GM12873 (cell line): ENCODE measurements at regions not wholly inside any gene's neighbourhood (a gene's known extent, or its start where the extent isn't known, plus 50 kb on each side); places are given as distances from the start of the nearest gene placed in this dataset.

Experiments used
- TF ChIP-seq, protein P1 (sequence below): IDR thresholded peaks from 2 replicates; pipeline ENCODE4 v1.5.1; 2012; ENCODE audit warnings: low read depth, mild to moderate bottlenecking, moderate library complexity, low read length, control low read depth; ENCODE audit not compliant: insufficient read depth; ENCODE audit errors: missing control alignments

DNA sequence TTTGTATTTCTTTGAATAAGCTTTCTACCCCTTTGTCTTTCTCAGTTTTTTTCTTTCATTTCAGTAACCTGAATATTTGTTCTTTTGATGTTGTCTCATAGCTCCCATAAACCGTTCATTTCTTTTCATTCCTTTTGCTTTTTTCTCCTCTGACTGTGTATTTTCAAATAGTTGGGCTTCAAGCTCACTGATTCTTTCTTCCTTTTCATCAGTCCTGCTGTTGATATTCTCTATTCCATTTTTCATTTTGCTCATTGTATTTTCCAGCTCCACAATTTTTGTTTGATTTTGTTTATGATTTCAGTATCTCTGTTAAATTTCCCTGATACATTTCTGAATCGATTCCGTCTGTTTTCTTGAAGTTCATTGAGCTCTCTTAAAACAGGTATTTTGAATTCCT, 129.6 kb upstream of the NUDT6 start:
- TF ChIP-seq, protein P1, sequence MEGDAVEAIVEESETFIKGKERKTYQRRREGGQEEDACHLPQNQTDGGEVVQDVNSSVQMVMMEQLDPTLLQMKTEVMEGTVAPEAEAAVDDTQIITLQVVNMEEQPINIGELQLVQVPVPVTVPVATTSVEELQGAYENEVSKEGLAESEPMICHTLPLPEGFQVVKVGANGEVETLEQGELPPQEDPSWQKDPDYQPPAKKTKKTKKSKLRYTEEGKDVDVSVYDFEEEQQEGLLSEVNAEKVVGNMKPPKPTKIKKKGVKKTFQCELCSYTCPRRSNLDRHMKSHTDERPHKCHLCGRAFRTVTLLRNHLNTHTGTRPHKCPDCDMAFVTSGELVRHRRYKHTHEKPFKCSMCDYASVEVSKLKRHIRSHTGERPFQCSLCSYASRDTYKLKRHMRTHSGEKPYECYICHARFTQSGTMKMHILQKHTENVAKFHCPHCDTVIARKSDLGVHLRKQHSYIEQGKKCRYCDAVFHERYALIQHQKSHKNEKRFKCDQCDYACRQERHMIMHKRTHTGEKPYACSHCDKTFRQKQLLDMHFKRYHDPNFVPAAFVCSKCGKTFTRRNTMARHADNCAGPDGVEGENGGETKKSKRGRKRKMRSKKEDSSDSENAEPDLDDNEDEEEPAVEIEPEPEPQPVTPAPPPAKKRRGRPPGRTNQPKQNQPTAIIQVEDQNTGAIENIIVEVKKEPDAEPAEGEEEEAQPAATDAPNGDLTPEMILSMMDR, result no peak

DNA sequence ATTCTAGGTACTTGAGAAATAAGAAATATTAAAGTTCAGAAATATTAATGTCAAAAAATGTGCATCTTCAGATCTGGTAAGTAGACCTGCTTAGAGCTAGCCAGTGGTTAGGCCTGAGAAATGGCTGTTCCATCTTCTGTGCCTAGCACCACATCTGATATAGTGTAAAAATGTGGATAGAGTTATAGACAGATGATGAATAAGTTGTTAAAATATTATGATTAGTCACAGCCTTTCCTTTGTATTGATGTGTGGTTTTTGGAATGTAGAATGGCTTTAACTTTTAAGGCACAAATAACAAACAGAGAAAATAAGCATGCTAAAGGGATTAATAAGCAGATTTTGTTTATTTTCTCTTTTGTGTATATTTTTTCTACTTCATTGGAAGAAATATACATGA, 133.5 kb upstream of the NUDT6 start:
- TF ChIP-seq, protein P1, result no peak

DNA sequence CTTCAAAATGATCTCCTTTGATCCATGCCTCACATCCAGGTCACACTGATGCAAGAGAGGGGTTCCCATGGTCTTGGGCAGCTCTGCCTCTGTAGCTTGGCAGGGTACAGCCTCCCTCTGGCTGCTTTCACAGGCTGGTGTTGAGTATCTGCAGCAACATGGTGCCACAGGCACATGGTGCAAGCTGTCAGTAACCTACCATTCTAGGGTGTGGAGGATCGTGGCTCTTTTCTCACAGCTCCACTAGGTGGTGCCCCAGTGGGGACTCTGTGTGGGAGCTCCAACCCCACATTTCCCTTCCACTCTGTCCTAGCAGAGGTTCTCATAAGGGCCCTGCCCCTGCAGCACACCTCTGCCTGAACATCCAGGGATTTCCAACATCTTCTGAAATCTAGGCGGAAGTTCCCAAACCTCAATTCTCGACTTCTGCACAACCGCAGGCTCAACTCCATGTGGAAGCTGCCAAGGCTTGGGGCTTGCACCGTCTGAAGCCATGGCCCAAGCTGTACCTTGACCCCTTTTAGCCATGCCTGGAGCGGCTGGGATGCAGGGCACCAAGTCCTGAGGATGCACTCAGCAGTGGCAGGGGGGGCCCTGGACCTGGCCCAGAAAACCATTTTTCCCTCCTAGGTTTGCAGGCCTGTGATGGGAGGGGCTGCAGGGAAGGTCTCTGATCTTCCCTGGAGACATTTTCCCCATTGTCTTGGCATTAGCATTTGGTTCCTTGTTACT, 137.8 kb upstream of the NUDT6 start:
- TF ChIP-seq, protein P1, result peak; percentile 19

DNA sequence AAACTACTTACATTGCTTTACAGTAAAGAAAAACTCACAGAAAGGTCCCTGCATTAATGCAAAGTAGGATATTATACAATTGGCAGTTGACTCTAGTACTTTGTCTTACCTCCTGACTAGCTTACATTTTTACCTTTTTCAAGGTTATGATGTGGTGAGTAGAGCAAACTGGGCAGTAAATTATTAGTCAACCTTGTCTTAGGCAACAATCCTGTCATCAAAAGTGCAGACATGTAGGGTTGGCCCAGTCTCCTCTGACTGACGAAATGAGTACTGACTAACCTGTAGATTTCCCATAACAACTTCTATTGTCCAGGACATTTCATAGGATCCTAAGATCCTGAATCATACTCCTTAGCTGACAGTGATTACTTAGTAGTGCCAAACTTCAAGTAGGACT, 142.0 kb upstream of the NUDT6 start:
- TF ChIP-seq, protein P1, result no peak

DNA sequence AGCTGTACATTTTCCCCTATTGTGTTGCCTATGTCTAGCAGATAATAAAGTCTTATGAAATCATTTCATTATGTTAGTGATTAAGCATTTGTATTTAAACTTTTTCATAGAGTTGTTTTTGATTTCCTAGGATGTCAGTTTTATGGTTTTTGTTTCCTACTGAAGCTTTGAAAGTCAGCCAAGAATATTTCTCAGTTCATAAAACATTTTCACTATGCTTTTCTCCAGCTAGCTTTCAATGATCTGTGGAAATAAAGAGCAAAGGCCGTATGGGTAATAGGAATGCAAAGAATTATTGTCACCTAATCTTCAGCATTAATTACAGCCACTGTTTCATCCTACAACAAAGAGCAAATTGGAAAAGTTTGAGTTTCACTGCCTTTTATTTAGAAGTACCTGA, 145.7 kb upstream of the NUDT6 start:
- TF ChIP-seq, protein P1, result no peak

DNA sequence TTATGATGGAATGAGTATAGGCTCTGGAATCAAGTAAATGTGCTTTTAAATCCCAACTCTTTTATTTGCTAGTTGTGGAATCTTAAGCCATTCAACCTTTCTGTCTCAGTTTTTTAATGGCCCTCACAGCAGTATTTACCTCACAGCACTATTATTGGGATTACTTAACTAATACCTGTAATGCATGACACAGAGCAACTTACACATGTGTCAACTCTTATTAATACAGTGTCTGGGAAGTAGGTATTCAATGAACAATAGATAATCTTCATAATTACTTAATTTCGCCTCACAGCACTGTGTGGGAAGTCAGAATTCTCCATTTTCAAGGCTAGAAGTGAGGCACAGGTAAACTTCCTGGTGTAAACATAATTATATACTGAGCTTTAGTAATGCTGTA, 149.7 kb upstream of the NUDT6 start:
- TF ChIP-seq, protein P1, result no peak

DNA sequence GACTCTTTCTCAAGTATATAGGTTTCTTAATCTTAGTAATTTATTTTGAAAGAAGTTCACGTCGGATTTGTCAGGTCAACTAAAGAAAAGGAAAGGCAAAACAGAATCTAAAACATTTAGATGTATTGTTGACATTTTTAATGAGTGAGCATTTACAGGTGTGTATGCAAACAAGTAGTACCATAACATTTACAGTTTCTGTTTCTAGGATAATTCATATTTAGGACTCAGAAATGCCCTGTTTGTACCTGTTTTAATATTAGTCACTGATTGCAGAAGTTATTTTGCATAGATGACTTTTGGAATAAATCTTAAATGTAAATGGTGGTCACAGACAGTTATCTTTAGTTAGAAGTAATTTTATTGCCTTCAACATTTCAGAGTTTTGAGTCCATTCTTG, 151.3 kb upstream of the NUDT6 start:
- TF ChIP-seq, protein P1, result no peak

DNA sequence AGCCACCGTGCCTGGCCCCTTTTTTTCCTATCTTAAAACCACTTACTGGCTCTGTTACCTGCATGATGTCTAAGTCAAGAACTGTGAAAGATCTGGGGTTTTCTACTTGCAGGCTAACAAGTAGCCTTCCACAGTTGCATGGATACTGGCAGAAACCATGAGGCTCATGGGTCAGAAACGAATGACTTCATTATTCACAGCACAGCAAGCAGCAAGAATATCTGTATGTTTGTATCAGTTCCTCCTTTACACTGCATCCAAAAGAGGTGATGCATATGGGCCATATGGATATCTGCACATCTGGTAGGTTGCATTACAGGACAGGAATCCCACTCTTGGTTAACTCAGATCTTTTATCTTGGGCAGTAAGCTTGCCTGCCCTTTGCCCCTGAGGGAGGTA, 154.9 kb upstream of the NUDT6 start:
- TF ChIP-seq, protein P1, result no peak
